Lung (tissue), 11 donors: ENCODE measurements at regions not wholly inside any gene's neighbourhood (a gene's known extent, or its start where the extent isn't known, plus 50 kb on each side); places are given as distances from the start of the nearest gene placed in this dataset.

Source experiments
- ATAC-seq: fragments of 200-7000 bp; cut with Tn5 transposase; one replicate; pipeline ENCODE4 v1.9.1; 2020; ENCODE audit warnings: moderate number of reproducible peaks; ENCODE audit not compliant: insufficient read depth, low FRiP score
- DNase-seq, 3 donors: peaks; one replicate each; pipeline ENCODE4 v3.0.0-alpha.2; 2013 to 2017
- H3K27ac ChIP-seq, 2 donors: one replicate each; pipeline ENCODE4 v1.5.1; 2013; ENCODE audit warnings: mild to moderate bottlenecking in 2 of 2, moderate library complexity in 2 of 2, control low read depth in 1 of 2, inconsistent platforms in 1 of 2, low read depth in 1 of 2, low read length in 1 of 2
- H3K27me3 ChIP-seq, 3 donors: one replicate each; pipeline ENCODE4 v1.5.1; 2013; ENCODE audit warnings: low read length in 2 of 3; ENCODE audit not compliant: control insufficient read depth in 3 of 3, insufficient read depth in 3 of 3
- H3K36me3 ChIP-seq, 4 donors: one replicate each; pipeline ENCODE4 v1.5.1; 2013; ENCODE audit warnings: low read length in 4 of 4, mild to moderate bottlenecking in 1 of 4, moderate library complexity in 1 of 4; ENCODE audit not compliant: control insufficient read depth in 4 of 4, insufficient read depth in 4 of 4
- H3K4me1 ChIP-seq, 5 donors: one replicate each; pipeline ENCODE4 v1.5.1; 2013; ENCODE audit warnings: low read length in 5 of 5, mild to moderate bottlenecking in 2 of 5, moderate library complexity in 1 of 5; ENCODE audit not compliant: control insufficient read depth in 5 of 5, insufficient read depth in 5 of 5
- H3K4me3 ChIP-seq: one replicate; pipeline ENCODE4 v1.5.1; 2013; ENCODE audit warnings: mild to moderate bottlenecking, control low read depth, moderate library complexity
- H3K9ac ChIP-seq, 2 donors: one replicate each; pipeline ENCODE4 v1.5.1; 2013; ENCODE audit warnings: low read length in 2 of 2, control low read depth in 1 of 2; ENCODE audit not compliant: insufficient read depth in 1 of 2
- H3K9me3 ChIP-seq, 4 donors: one replicate each; pipeline ENCODE4 v1.5.1; 2013; ENCODE audit warnings: low read length in 3 of 4, mild to moderate bottlenecking in 1 of 4, moderate library complexity in 1 of 4; ENCODE audit not compliant: control insufficient read depth in 4 of 4, insufficient read depth in 3 of 4
- WGBS, 2 donors: extraction: QIAGEN DNeasy Blood & Tissue Kit; methylation state at CpG; one replicate each; pipeline ENCODE4 v1.1.7; 2013; 5-methylcytosine and 5-hydroxymethylcytosine counted together
- TF ChIP-seq, protein P1 (sequence below): IDR thresholded peaks from 2 replicates; pipeline ENCODE4 v1.5.1; 2012; ENCODE audit warnings: mild to moderate bottlenecking; ENCODE audit errors: control extremely low read depth, extremely low read depth
- donor health status: control.
- donor health status: control.
- donor health status: Bipolar disorder and iron deficiency.
- donor health status: healthy.
- donor health status: DM: yes; HTN: yes; CAD: no.

DNA sequence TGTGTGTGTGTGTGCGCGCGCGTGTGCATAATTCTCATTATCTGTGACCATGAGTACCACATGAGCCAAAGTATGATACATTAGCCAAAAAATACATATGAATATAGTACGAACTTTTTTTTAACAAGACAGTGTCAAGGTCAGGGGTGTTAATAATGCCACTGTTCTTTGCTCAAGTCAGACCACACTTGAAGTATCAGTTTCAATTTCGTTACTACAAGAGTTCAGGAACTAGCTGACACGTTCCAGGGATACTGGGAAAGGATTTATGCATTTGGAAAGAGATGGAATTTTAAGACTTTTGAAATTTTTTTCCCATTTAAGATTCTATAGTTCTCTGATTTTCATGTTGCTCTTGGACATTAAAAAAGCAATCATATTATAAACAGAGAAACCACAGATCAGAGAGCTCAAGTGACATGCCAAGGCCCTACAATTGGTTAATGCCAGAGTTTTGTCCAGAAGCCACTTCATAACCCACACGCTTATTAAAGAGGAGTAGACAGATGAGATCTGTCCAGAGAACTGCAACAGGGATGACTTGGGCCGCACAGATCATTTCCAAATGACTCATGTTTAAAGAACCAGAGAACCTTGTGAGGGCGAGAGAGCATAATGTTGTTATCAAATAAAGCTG is 718.8 kb upstream of the SGCG start:
- Histone ChIP-seq H3K4me3 (no peak overlapping the region), H3K27me3 (no peaks in the 10 kb centered on the region), H3K9ac (no peak overlapping the region), H3K9me3 (peaks cover 0 to 2% (median under 1%) of the 10 kb centered on the region in 4 donors), H3K27ac (no peak overlapping the region), H3K4me1 (peaks cover 0 to 8% (median 3%) of the 10 kb centered on the region in 5 donors), H3K36me3 (no peaks in the 10 kb centered on the region)
- peak in 2 of 3 donors; percentile 58 to 65 for DNase-seq
- WGBS, 2 donors, result 65 to 75% methylated on average over 10 of the region's 10 CpGs
- ATAC-seq, result no peak
- TF ChIP-seq, protein P1, sequence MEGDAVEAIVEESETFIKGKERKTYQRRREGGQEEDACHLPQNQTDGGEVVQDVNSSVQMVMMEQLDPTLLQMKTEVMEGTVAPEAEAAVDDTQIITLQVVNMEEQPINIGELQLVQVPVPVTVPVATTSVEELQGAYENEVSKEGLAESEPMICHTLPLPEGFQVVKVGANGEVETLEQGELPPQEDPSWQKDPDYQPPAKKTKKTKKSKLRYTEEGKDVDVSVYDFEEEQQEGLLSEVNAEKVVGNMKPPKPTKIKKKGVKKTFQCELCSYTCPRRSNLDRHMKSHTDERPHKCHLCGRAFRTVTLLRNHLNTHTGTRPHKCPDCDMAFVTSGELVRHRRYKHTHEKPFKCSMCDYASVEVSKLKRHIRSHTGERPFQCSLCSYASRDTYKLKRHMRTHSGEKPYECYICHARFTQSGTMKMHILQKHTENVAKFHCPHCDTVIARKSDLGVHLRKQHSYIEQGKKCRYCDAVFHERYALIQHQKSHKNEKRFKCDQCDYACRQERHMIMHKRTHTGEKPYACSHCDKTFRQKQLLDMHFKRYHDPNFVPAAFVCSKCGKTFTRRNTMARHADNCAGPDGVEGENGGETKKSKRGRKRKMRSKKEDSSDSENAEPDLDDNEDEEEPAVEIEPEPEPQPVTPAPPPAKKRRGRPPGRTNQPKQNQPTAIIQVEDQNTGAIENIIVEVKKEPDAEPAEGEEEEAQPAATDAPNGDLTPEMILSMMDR, result no peak

GRCh38 chr13:22463089-22463488 is 717.7 kb upstream of the SGCG start:
- no peak for DNase-seq
- Histone ChIP-seq H3K9ac (no peak overlapping the region), H3K4me1 (peaks cover 0 to 15% (median 6%) of the 10 kb centered on the region in 5 donors), H3K9me3 (peaks cover 0 to 2% (median under 1%) of the 10 kb centered on the region in 4 donors), H3K36me3 (no peaks in the 10 kb centered on the region), H3K27ac (no peak overlapping the region), H3K4me3 (no peak overlapping the region), H3K27me3 (no peaks in the 10 kb centered on the region)
- 50% methylated on average over 2 of the region's 2 CpGs for WGBS, 2 donors
- TF ChIP-seq, protein P1, result no peak
- no peak for ATAC-seq

DNA sequence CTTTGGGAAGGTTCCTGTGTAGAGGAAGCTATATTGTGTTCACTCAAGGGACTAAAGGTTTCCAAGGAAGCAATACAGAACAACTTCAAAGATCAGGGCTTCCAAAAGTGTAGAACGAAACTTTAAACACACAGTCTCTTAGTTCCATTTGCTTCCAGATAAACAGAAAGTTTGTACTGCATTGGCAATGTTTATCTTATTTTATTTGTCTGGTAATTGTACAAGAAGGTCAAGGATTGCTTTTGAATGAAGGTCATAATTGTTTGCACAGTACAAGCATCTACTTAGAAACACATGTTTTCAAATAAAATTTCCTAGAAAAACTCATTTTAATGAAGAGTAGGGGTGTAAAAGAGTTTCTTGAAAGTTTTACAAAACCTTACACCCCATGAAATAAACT is 712.7 kb upstream of the SGCG start:
- TF ChIP-seq, protein P1, result no peak
- Histone ChIP-seq H3K9me3 (peaks cover 0 to 3% (median 0%) of the 10 kb centered on the region in 4 donors), H3K4me3 (no peak overlapping the region), H3K27me3 (no peaks in the 10 kb centered on the region), H3K9ac (no peak overlapping the region), H3K27ac (no peak overlapping the region), H3K4me1 (peaks cover 0 to 21% (median 3%) of the 10 kb centered on the region in 5 donors), H3K36me3 (no peaks in the 10 kb centered on the region)
- WGBS, 2 donors, result 24 to 51% methylated on average over 1 of the region's 1 CpG
- DNase-seq, result peak in 2 of 3 donors; percentile 68 to 71
- no peak for ATAC-seq

GRCh38 chr13:22468824-22469223 is 712.0 kb upstream of the SGCG start:
- ATAC-seq, result no peak
- Histone ChIP-seq H3K27ac (no peak overlapping the region), H3K36me3 (no peaks in the 10 kb centered on the region), H3K4me3 (no peak overlapping the region), H3K9ac (no peak overlapping the region), H3K9me3 (peaks cover 0 to 3% (median 0%) of the 10 kb centered on the region in 4 donors), H3K4me1 (peaks cover 0 to 21% (median 3%) of the 10 kb centered on the region in 5 donors), H3K27me3 (no peaks in the 10 kb centered on the region)
- TF ChIP-seq, protein P1, result no peak
- WGBS, 2 donors, result 75 to 77% methylated on average over 4 of the region's 4 CpGs
- DNase-seq, result no peak
